CD4-positive, alpha-beta T cell treated with Interleukin-15 for 1 hour (primary cell): ENCODE measurements at regions not wholly inside any gene's neighbourhood (a gene's known extent, or its start where the extent isn't known, plus 50 kb on each side); places are given as distances from the start of the nearest gene placed in this dataset.
"Not testable (repeated sequence)": the region's sequence is repeated elsewhere in the genome, so short reads cannot be mapped to it uniquely, and the experiment has no call there.

Experiments used
- DNase-seq: peaks from one replicate; pipeline ENCODE4 v3.0.0-alpha.2; 2020

DNA sequence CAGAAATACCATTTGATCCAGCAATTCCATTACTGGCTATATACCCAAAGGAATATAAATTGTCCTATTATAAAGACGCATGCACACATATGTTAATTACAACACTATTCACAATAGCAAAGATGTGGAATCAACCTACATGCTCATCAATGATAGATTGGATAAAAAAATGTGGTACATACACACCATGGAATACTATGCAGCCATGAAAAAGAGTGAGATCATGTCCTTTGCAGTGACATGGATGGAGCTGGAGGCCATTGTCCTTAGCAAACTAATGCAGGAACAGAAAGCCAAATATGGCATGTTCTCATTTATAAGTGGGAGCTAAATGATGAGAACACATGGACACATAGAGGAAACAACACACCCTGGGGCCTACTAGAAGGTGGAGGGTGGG lies 78.3 kb upstream of the EED start:
- not testable (repeated sequence) for DNase-seq

DNA sequence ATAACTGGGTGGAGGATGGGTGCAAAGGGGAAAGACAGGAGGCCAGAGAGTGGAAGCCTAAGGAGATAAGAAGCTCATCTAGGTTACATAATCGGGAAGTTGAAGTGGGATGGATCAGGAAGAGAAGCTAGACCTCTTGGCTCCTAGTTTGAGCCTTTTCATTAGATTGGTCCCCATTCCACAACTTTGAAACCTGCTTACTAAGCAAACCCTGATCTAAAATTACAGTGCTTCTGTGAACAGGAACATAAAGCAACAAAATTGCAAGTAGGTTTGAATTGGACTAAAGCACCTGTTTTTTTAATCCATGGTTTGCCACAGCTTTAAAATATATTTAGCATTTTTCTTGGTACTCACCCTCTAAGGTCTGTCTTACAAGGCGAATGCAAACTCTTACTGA lies 80.4 kb upstream of the EED start:
- DNase-seq, result no peak

DNA sequence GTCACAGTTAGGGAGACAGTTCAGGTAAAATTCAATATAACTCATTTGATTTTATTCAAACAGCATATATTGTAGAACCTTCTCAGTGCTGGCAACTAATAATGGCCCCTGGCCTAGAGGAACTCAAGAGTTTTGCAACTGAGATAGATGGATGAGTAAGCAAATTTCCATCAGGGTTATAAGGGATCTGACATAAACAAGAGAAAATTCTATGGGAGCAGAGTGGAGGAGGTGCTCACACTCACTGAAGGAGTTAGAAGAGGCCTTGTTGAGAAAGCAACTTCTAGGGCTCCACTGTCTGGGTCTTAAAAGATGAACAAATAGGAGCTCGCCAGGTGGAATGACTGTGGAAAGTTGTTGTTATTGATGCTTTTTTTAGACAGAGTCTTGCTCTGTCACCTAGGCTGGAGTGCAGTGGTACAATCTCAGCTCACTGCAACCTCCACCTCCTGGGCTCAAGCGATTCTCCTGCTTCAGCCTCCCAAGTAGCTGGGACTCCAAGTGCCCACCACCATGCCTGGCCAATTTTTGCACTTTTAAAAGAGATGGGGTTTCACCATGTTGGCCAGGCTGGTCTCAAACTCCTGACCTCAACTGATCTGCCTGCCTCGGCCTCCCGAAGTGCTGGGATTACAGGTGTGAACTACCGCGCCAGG lies 81.2 kb upstream of the EED start:
- DNase-seq, result not testable (repeated sequence)

DNA sequence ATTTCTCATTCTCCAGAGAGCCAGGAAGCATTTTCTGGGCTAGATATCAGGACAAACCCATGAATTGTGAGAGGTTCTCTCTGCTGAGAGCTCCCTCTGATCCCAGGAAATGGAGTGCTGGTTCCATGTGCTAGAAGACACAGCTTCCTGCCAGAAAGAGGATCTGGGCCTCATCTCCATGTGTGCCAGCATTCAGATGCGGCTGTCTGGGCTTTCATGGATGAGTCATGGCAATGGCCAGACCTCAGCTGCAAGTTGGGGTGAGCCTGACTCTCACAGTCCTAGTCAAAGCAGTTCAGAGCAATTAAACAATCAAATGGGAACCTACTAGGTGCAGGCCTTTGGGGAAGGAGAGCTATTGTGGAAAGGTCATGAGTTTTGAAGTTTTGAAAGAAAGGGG lies 82.3 kb upstream of the EED start:
- DNase-seq, result peak; percentile 67

DNA sequence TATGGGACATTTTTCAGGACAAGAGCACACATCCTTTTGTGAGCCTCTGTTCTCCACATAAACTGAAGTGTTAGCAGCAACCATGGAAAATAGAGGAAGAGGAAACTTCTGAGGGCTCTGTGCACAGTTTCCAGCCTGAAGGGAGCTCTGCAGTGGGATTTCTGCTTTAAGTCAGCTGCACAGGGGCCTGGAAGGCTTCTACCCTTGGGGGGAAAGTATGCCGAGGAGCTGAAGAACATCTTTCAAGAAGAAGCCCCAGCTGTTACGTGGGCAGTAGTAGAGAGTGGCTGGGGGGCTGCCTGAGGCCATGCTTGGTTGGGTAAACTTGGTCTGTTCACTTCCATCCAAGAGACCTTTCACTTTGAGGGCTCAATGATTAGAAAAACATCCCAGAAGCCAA lies 82.7 kb upstream of the EED start:
- DNase-seq, result no peak

DNA sequence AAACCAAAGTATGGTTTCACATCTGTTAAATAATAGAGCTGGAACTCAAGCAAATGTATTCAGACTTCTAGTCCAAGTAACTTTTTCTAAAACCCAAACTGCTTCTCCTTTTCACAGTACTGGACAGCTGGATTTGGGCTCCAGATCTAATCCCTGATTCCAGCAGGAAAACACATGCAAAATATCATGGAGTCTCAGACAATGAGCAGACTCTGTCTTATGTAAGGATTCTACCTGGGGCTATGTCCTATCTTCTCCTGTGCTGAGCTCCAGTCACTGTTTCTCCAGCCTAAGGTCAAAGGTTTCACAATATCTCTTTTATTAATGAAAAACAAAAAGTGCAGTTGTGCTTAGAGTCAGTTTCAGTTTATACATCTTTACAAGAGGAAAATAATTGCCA lies 83.2 kb upstream of the EED start:
- no peak for DNase-seq

DNA sequence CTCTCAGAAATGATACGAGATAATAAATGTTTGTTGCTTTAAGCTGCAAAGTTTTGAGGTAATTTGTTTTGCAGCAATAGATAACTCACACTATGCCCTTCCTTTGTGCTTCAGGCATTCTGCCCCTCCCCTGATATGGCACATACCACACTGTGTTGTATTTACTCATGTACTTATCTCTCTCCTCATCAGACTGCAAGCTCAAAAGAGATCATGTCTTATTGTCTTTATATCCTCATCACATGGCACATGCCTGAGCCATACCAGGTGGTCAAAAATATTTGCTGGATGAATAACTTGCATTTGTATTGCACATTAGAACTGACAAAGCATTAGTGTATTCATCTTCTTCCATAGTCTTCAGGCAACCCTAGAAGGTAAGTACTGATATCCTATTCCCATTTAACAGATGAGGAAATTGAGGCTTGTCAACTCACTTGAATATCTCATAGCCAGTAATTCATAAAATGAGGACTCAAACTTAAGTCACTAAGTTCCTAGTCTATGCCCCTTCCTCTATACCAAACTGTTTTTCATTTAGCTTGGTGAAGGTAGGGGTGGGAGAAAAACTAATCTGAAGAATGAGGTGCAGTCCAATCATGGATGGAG lies 83.9 kb upstream of the EED start:
- no peak for DNase-seq

DNA sequence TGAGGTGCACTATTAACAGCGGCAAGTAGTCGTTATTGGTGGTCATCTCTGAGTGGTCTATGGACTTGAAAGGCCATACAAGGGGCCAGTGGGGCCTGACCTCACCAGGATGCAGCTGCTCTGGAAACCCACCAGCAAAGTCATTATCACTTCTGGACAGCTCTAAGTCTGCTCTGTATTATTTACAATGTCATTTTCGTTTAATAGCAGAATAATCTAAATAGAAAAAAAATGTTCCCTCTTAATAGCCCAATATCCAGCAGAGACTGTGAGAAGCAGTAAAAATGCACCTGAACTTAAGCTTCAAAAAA lies 85.0 kb upstream of the EED start:
- DNase-seq, result no peak

DNA sequence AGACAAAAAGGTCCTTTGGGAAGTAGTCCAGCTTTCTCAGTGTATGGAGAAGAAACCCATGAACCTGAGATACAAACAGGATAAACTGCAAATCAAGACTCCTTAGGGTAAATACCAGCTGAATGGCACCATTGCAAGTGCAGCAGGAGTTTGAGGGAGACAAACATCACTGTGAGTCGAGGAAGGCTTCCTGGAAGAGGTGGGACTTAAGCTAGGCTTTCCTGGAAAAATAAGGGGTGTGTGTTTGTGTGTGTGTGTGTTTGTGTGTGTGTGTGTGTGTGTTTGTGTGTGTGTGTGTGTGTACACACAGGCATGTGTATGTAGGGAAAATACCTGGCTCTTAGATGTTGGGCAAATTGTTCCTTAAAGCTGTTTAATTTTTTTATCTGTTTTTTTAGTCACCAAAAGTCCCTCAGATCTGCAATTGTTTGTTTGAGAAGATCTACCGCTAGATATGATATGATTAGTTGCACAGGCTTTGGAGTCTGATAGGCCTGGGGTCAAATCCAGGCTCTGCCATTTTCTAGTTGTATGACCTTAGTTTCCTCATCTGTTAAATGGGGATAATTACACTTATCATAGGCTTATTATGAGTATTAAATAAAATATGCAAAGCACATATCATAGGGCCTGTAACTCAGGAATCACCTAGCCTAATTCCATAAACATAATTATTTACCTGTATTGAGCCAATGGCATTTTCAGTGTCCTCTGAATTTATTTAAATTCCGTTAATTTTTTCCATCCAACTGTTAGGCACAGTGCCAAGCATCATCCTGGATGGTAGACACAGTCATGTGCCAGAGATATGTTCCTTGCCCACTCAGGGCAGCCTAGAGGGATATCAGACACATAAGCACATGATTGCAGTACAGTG lies 85.6 kb upstream of the EED start:
- no peak for DNase-seq

DNA sequence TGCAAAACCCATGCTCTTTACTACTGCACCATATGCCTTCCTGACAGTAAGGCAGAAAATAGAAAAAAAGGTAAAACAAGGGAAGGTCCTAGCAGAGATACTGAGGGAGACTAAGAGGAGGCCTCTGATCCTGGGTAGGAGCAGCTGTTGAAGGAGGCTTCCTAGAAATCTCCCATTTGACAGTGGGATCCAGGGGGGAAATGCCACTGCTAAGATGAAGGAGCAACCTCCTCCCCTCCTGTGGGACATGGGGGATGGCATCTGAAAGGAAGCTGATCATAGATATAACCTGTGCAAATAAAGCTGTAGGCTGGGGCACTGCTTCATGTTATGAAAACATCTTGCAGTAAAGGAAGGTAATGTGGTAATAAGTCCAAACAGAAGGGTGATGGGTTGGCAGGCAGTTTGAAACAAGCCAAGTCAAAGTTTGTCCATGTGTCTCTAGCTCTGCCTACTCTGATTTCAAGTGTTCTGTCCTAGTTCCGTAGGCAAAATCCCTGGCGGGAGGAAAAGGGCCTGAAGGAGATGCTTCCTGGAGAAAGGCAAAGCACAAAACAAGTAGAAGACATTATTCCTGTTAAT lies 86.7 kb upstream of the EED start:
- no peak for DNase-seq

DNA sequence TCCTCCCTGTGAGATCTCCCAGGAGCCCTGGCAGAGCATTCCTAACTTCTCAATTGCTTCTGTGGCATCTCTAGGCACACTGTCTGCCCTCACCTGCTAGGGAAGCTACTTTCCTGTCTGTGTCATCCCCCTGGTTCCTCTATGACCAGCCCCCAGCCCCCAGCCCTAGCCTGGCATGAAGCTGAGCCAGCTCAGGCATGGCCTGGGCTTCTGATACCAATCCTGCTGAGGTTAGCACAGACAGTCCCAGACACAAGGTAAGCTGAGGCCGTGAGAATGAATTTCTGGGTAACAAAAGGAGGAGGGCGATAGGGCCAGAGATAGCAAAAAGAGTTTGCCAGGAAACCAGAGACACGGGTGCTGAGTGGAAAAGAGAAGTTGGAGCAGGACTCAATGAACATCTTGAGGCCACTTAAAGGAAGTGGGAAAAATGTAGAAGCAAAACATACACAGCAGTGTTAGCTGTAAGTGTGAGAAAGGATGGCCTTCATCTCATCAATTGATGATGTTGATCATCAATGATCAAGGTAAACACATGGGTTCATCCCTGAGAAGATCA lies 87.6 kb upstream of the PICALM start:
- DNase-seq, result no peak

DNA sequence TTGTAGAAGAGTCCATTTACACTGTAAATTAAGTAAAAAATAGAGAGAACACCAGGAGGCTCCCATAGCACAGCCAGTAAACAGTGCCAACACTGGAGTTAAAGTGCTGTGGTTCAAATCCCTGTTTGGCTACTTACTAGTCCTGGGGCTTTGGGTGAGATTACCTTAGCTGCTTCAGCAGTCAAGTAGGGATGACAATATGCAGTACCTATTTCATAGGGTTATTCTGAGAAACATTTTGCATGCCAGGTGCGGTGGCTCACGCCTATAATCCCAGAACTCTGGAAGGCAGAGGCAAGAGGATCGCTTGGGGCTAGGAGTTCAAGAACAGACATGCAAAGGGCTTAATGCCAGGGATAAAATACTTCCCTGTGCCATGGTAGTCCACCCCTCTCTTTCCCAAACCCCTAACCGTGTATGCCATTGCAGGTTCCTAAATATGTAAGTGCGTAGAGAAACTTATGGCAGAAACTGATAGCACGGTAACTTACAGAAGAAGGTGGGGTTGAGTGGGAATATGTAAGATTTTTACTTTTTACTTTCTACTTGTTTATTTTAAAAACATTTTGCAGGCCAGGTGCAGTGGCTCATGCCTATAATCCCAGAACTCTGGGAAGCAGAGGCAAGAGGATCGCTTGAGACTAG lies 86.4 kb upstream of the PICALM start:
- no peak for DNase-seq

DNA sequence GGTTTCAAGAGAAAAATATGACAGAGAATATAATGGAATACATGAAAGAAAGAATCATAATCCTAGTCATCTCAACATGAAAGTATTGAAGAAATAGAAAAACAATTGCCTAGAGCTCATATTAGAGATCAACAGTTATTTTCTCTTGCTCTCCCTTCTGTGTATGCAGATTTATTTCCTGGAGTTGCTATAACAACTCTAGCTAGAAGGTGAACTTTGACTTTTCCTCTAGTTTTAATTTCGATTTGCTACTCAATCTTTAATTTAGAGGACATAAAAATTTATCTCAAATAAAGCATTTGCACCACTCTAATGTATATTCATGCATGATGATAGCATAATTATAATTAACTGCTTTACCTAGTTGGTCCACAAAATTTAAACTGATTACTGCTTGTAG lies 84.6 kb upstream of the PICALM start:
- no peak for DNase-seq

DNA sequence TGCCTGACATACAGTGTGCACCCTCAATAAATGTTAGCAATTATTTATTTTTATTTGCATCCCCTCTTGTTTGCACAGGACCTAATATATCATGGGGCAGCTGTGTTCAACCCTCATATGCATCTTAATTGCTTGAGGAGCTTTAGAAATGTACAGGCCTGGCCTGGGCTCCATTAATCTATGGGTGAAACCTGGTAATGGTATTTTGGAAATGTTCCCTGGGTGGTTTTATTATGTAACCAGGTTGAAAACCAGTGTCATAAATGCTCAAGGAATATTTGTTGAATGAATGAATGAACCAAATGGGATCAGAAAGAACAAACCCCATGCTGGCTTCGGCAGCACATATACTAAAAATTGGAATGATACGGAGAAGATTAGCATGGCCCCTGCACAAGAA lies 84.0 kb upstream of the PICALM start:
- no peak for DNase-seq

DNA sequence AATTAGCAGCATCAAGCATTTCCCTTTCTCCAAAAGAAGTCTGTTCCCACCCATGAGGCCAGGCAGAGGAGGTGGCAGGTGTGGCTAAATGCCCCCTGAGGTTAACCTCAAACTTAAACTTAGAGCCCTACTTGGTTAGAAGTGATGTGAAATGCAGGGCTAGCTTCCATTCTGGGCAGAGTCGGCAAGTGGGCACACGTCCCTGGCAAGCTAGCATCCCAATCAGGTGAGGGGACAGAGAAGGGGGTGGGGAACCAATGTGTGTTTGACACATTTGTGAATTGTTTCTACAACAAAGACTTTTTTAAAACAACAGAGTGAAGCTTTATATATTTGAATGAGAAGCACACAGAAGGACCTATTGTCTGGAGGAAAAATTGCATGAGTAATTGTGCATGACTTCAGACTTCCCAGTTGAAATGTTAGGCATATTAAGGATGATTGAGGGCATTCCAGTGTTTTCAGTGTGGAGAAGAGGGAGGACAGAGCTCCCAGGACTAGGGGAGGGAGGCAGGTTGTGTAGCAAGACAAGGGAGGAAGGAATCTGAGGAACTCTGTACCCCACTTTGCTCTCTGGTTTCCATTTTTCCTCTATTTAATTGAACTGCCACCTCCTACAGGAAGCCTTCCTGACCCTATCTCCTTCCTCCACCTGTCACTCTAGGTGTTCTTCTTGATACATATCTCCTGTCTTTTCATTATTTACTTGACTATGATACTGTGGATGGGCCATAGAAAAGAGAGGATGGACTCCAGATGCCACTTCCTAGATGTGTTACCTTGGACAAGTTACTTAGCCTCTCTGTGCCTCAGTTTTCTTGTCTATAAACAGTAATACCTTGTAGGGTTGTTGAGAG lies 83.3 kb upstream of the PICALM start:
- no peak for DNase-seq

DNA sequence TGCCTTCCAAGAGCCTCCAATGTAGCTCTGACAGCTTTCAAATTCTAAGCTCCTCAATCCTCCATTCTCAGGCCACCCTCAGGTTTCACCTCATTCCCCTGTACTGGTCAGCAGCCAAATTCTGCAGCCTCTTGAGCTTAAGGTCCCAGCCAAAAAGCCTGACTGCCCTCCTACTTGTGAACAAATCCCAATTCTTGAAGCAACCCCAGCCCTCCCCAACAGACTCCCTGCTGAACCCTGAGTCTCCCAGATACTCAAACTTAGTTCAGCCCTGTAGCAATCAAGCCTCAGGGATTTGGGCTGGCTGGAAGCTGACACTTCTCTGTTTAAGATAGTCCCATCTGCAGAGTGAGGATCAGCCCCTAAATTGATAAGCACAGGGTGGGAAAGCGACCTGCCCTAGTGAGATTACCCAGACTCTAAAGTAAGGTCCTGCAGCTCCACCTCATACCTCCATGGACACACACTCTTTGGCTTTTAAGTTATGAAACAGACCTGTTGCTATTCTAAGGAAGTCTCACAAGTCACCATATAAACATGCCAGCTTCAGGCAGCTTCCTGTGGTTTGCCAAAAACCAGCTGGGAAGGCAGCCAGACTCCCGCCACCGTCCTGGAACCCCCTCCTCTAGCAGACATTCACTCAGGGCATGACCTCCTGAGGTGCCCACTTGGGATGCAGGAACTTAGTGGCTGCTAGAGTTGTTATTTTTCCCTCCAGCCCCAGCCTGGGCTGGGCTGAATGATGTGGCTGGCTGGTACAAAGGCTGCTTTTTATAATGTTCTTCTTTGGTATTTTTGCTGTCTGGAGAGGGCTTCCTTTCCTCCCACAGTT lies 82.5 kb upstream of the PICALM start:
- DNase-seq, result no peak

DNA sequence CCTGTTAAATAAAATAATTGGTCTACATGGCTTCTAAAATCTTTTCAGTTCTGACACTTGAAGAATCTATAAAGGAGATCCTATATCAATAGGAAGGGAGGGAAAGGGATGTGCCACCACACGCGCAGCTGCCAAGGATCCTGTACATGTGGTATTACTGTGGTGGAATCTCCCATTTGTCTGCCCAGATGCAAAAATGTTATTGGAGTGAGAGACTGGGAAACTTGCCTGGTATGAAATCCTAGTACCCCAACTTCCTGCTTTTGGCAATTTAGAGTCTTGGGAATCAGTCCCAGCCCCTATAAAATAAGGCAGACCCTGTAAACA lies 81.9 kb upstream of the PICALM start:
- no peak for DNase-seq

DNA sequence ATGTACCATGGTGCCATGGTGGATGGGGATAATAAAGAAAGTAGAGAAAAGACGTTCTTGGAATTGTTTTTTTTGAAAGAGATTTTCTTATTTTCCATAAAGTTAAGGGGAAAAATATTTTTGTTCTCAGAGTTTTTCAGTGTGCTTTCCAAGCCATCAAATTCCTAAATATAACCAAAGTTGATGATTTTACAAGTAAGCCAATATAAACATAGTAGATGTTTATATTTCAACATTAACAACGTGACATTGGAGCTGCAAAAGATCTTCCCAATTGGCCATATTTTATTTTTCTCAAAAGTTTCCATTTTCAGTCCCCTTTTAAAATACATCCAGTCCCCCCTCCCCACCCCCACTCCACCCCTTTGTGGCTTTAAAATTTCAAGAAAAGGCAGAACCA lies 80.9 kb upstream of the PICALM start:
- DNase-seq, result no peak

DNA sequence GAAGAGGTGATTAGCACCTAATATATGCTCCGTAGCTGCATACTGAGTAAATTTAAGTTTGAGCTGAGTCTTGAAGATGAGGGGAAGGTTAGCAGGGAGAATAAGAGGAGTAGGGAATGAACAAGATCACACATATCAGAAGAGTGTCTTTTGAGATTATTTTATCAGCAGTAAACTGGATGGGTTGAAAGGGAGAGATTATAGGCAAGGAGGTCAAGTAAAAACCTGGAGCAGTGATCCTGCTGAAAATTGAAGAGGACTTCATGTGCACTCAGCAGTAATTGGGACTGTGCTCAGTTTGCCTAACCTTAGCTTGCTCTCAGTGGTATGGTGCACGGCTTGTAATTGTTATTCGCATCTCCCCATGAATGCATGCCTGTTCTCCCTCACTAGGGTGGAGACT lies 79.5 kb upstream of the PICALM start:
- no peak for DNase-seq

DNA sequence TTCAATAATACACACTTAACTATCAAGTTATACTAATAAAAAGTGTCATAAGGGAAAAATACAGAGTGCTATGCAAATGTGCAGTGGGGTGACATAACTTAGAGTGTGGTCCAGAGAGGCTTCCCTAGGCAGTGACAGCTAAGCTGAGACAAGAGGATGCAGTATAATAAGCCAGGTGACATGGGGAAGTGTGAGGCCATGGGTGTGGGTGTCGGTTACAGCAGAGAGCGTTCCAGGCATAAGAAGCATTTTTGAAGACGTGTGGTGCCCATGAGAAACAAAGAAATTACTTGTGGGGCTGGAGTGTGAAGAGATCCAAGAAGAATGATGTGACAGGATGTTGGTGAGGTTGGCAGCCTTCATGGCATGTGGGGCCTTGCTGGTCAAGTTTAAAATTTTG lies 78.1 kb upstream of the PICALM start:
- no peak for DNase-seq

DNA sequence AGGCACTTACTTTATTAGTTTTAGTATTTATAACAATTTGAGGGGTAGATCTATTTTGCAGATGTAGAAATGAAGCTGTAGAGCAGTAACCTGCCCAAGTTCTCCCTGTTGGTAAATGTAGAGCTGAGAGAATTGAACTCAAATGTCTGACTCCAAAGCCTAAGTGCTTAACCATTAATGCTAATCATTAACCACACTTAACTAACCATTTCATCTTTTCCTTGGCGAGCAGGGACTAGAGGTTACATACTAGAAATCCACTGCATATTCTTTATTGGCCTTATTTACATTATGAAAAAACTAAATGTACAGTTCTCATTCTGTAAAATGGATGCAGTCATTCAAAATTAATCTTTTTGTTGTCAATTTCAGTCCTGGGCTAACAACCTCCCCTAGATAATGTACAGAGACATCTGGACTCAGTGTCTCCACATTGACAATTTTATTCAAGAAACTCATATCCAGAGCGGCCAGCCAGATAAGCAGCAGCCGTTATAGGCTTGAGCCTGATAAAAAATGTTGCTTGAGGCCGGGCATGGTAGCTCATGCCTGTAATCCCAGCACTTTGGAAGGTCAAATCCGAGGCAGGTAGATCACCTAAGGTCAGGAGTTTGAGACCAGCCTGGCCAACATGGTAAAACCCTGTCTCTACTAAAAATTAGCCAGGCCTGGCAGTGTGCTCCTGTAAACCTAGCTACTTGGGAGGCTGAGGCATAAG lies 76.7 kb upstream of the PICALM start:
- no peak for DNase-seq
